Neural progenitor cell (in vitro differentiated cells): ENCODE measurements at regions not wholly inside any gene's neighbourhood (a gene's known extent, or its start where the extent isn't known, plus 50 kb on each side); places are given as distances from the start of the nearest gene placed in this dataset.

ENCODE experiments used
- CTCF ChIP-seq: fragments of 200-600 bp; sonication (generic); IDR thresholded peaks from 2 replicates; pipeline ENCODE4 v1.5.1; 2017; ENCODE audit warnings: antibody characterized with exemption, mild to moderate bottlenecking
- EZH2 ChIP-seq: fragments of 200-600 bp; sonication (generic); IDR thresholded peaks from 2 replicates; pipeline ENCODE4 v1.6.1; 2017; ENCODE audit warnings: antibody characterized with exemption, mild to moderate bottlenecking, moderate library complexity
- EZH2phosphoT487 ChIP-seq: fragments of 200-600 bp; sonication (generic); IDR thresholded peaks from 2 replicates; pipeline ENCODE4 v1.6.1; 2017; ENCODE audit warnings: antibody characterized with exemption

- TF ChIP-seq CTCF: no peak
- TF ChIP-seq EZH2: no peak
- no peak for TF ChIP-seq EZH2phosphoT487
These were observed 823.2 kb upstream of the LCORL start for GRCh38 chr4:18844726-18845125.
